ENCODE measurements at regions not wholly inside any gene's neighbourhood (a gene's known extent, or its start where the extent isn't known, plus 50 kb on each side); places are given as distances from the start of the nearest gene placed in this dataset.

- Mint-ChIP-seq H3K4me1 (ENCODE audit: low read depth) (no peaks in the 10 kb centered on the region), H3K9me3 (no peaks in the 10 kb centered on the region), H3K4me3 (no peak overlapping the region), H3K36me3 (ENCODE audit: low read depth) (no peaks in the 10 kb centered on the region), H3K27me3 (peaks cover 4% of the 10 kb centered on the region), H3K27ac (no peak overlapping the region)
- DNase-seq (no peak), ATAC-seq (ENCODE audit: poor library complexity) (no peak)
- Histone ChIP-seq H3K36me3 (ENCODE audit: insufficient read depth, low read length) (no peaks in the 10 kb centered on the region), H3K27me3 (ENCODE audit: control insufficient read depth in 1 of 2, insufficient read depth in 2 of 2, low read length in 2 of 2) (no peaks in the 10 kb centered on the region), H3K9me3 (ENCODE audit: control insufficient read depth in 1 of 2, insufficient read depth in 1 of 2, low read length in 2 of 2) (no peaks in the 10 kb centered on the region), H3K4me1 (ENCODE audit: insufficient read depth, low read length) (no peaks in the 10 kb centered on the region), H3K27ac (ENCODE audit: low read depth in 1 of 2, low read length in 2 of 2) (no peak overlapping the region), H3K4me3 (ENCODE audit: low read length) (no peak overlapping the region)
- ChIA-PET CTCF (no interaction called here), POLR2A (no interaction called here)
- intact Hi-C loops (cut with DNase I, micrococcal nuclease): no loop called here
- TF ChIP-seq, protein P1, sequence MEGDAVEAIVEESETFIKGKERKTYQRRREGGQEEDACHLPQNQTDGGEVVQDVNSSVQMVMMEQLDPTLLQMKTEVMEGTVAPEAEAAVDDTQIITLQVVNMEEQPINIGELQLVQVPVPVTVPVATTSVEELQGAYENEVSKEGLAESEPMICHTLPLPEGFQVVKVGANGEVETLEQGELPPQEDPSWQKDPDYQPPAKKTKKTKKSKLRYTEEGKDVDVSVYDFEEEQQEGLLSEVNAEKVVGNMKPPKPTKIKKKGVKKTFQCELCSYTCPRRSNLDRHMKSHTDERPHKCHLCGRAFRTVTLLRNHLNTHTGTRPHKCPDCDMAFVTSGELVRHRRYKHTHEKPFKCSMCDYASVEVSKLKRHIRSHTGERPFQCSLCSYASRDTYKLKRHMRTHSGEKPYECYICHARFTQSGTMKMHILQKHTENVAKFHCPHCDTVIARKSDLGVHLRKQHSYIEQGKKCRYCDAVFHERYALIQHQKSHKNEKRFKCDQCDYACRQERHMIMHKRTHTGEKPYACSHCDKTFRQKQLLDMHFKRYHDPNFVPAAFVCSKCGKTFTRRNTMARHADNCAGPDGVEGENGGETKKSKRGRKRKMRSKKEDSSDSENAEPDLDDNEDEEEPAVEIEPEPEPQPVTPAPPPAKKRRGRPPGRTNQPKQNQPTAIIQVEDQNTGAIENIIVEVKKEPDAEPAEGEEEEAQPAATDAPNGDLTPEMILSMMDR (IDR thresholded peaks at IDR 0.05): no peak
Measured at GRCh38 chr7:41795276-41795833, 92.5 kb upstream of the INHBA start.

DNA sequence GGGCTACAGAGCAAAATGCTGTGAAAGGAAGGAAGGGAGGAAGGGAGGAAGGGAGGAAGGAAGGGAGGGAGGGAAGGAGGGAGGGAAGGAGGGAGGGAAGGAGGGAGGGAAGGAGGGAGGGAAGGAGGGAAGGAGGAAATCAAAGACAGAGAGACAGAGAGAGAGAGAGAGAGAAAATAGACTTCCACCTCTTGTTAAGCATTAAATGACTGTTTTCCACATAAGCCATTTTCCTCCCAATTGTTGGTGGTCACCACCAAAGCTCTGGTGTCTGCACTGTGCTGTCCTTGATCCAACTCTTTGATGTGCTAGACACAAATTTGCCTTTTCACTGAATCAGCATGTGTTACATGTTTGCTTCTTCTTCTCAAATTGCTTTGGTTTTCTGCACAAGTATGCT lies 90.7 kb upstream of the INHBA start:
- intact Hi-C loops (cut with DNase I, micrococcal nuclease): no loop called here
- H3K4me1 ChIP-seq (ENCODE audit: insufficient read depth, low read length): no peaks in the 10 kb centered on the region
- no peaks in the 10 kb centered on the region for H3K9me3 ChIP-seq (ENCODE audit: control insufficient read depth in 1 of 2, insufficient read depth in 1 of 2, low read length in 2 of 2)
- Mint-ChIP-seq H3K4me3 (no peak overlapping the region), H3K27ac (no peak overlapping the region), H3K36me3 (ENCODE audit: low read depth) (no peaks in the 10 kb centered on the region), H3K9me3 (no peaks in the 10 kb centered on the region), H3K27me3 (peaks cover 4% of the 10 kb centered on the region), H3K4me1 (ENCODE audit: low read depth) (no peaks in the 10 kb centered on the region)
- TF ChIP-seq, protein P1 (IDR thresholded peaks at IDR 0.05): no peak
- H3K36me3 ChIP-seq (ENCODE audit: insufficient read depth, low read length): no peaks in the 10 kb centered on the region
- DNase-seq (no peak), ATAC-seq (ENCODE audit: poor library complexity) (no peak)
- ChIA-PET POLR2A (no interaction called here), CTCF (no interaction called here)
- H3K27ac ChIP-seq (ENCODE audit: low read depth in 1 of 2, low read length in 2 of 2): no peak overlapping the region
- H3K27me3 ChIP-seq (ENCODE audit: control insufficient read depth in 1 of 2, insufficient read depth in 2 of 2, low read length in 2 of 2): no peaks in the 10 kb centered on the region
- H3K4me3 ChIP-seq (ENCODE audit: low read length): no peak overlapping the region

DNA sequence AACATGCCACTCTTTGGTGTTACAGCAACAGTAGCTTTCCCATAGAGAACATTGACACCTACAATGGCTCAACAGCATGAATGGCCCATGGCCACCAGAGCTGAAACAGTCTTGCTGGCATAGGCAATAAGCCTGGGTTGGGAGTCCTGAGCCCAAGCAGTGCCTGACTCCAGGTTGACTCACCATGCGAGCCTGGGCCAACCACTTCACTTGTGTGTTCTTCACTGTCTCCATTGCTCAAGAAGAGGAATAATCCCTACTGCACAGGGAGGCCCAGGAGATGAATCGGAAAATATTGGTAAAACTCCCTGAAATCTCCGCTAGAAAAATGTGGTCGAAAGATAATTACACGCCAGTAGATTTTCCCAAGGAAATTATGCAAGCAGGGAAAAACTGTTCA lies 89.2 kb upstream of the INHBA start:
- no peak overlapping the region for H3K4me3 ChIP-seq (ENCODE audit: low read length)
- no peaks in the 10 kb centered on the region for H3K4me1 Mint-ChIP-seq (ENCODE audit: low read depth)
- CTCF ChIA-PET: no interaction called here
- no peak overlapping the region for H3K27ac Mint-ChIP-seq
- H3K27me3 Mint-ChIP-seq: peaks cover 4% of the 10 kb centered on the region
- no peaks in the 10 kb centered on the region for H3K36me3 Mint-ChIP-seq (ENCODE audit: low read depth)
- no peaks in the 10 kb centered on the region for H3K9me3 Mint-ChIP-seq
- H3K27ac ChIP-seq (ENCODE audit: low read depth in 1 of 2, low read length in 2 of 2): no peak overlapping the region
- H3K9me3 ChIP-seq (ENCODE audit: control insufficient read depth in 1 of 2, insufficient read depth in 1 of 2, low read length in 2 of 2): no peaks in the 10 kb centered on the region
- intact Hi-C loops (cut with DNase I, micrococcal nuclease): no loop called here
- no peaks in the 10 kb centered on the region for H3K36me3 ChIP-seq (ENCODE audit: insufficient read depth, low read length)
- ATAC-seq (ENCODE audit: poor library complexity): no peak
- POLR2A ChIA-PET: no interaction called here
- H3K4me3 Mint-ChIP-seq: no peak overlapping the region
- TF ChIP-seq, protein P1 (IDR thresholded peaks at IDR 0.05): no peak
- H3K27me3 ChIP-seq (ENCODE audit: control insufficient read depth in 1 of 2, insufficient read depth in 2 of 2, low read length in 2 of 2): no peaks in the 10 kb centered on the region
- no peak for DNase-seq
- H3K4me1 ChIP-seq (ENCODE audit: insufficient read depth, low read length): no peaks in the 10 kb centered on the region
